Activated CD4-positive, alpha-beta T cell treated with anti-CD3 and anti-CD28 coated beads for 36 hours (primary cell): ENCODE measurements at regions not wholly inside any gene's neighbourhood (a gene's known extent, or its start where the extent isn't known, plus 50 kb on each side); places are given as distances from the start of the nearest gene placed in this dataset.

Experiments
- ATAC-seq: fragments of 200-7000 bp; cut with Tn5 transposase; one replicate; pipeline ENCODE4 v1.10.0; 2021; ENCODE audit warnings: mild to moderate bottlenecking, moderate library complexity
- CTCF ChIA-PET: fragments of 350-600 bp; sonication (Branson Sonifier 250); formaldehyde crosslinking; loops from one replicate; lab custom pipeline; 2021; ENCODE audit warnings: antibody characterized with exemption; lab: Charles Lee
- POLR2A ChIA-PET: fragments of 350-600 bp; sonication (Branson Sonifier 250); formaldehyde crosslinking; loops from one replicate; lab custom pipeline; 2021; ENCODE audit warnings: antibody characterized with exemption, inconsistent platforms; lab: Charles Lee
- DNase-seq: peaks from one replicate; pipeline ENCODE4 v3.0.0-alpha.2; 2020
- H3K27ac Mint-ChIP-seq: one replicate; pipeline ENCODE4 v1.8.0; 2021; ENCODE audit warnings: mixed read lengths
- H3K27me3 Mint-ChIP-seq: one replicate; pipeline ENCODE4 v1.8.0; 2021; ENCODE audit warnings: mixed read lengths
- H3K36me3 Mint-ChIP-seq: one replicate; pipeline ENCODE4 v1.8.0; 2021; ENCODE audit warnings: low read depth, mixed read lengths
- H3K4me1 Mint-ChIP-seq: one replicate; pipeline ENCODE4 v1.8.0; 2021; ENCODE audit warnings: mixed read lengths
- H3K4me3 Mint-ChIP-seq: one replicate; pipeline ENCODE4 v1.8.0; 2021; ENCODE audit warnings: mild to moderate bottlenecking, moderate library complexity, mixed read lengths
- H3K9me3 Mint-ChIP-seq: one replicate; pipeline ENCODE4 v1.8.0; 2021; ENCODE audit warnings: low read depth, mixed read lengths
- intact Hi-C, 2 experiments: fragments of 100-400 bp; cut with DNase I in 1 of 2; cut with micrococcal nuclease in 1 of 2; formaldehyde crosslinking; loops; one replicate each; pipeline versions ENCODE4 v1.14.2 to v1.15.1; 2022 to 2024; cut with DNase I, micrococcal nuclease

DNA sequence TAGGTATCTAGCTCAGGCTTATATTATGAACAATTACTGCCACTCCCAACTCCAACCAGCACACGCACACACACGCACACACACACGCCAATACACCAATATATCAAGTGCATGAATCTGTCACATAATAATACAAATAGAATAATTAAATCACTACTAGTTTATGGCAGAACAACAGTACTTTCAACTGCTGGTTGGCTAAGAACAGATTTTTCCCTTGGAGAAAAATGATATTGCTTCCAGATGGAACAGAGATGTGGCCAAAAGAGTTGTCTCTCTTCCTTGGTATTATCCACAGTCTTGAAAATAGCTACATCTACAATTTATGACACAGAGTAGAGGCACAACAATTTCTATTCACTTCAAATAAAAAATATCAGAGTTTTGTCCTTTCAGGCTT lies 538.3 kb upstream of the FAT3 start:
- H3K4me1 Mint-ChIP-seq: no peaks in the 10 kb centered on the region

DNA sequence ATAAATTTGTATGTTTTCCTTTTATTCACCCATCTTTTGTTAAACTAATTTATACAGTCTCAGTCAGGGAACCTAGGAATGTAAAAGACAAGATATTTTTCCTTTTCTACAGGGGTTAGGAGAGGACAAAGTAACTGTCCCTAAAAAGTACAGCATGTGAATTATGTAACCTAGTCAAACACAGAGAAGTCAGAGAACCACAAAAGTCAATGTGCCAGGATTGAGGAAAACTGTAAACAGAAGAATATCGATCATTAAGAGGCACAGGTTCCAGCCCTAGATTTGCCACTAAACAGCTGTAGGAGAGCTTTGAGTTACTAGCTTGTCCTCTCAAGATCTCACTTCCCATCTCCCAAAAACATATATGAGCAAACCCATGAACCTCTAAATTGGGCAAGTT lies 550.9 kb upstream of the FAT3 start:
- H3K9me3 Mint-ChIP-seq: peaks cover 27% of the 10 kb centered on the region
- H3K27ac Mint-ChIP-seq: no peak overlapping the region
- intact Hi-C loops: no loop called here
- H3K4me3 Mint-ChIP-seq: no peak overlapping the region
- H3K27me3 Mint-ChIP-seq: no peaks in the 10 kb centered on the region
- DNase-seq (no peak), ATAC-seq (no peak)
- POLR2A ChIA-PET: no interaction called here
- H3K4me1 Mint-ChIP-seq: no peaks in the 10 kb centered on the region
- CTCF ChIA-PET: interaction anchor here (0.7 kb wide), 1 partner anchor 1003 kb away, joined by 3 read pairs; no protein-coding TSS in a partner anchor
- no peaks in the 10 kb centered on the region for H3K36me3 Mint-ChIP-seq

More for the DNA sequence above, 538.3 kb upstream of the FAT3 start:
- intact Hi-C loops: no loop called here
- CTCF ChIA-PET: no interaction called here
- ATAC-seq: no peak
- Mint-ChIP-seq H3K9me3 (peaks cover 10% of the 10 kb centered on the region), H3K27me3 (no peaks in the 10 kb centered on the region), H3K36me3 (no peaks in the 10 kb centered on the region), H3K4me3 (no peak overlapping the region), H3K27ac (no peak overlapping the region)
- POLR2A ChIA-PET: no interaction called here
- DNase-seq: no peak

DNA sequence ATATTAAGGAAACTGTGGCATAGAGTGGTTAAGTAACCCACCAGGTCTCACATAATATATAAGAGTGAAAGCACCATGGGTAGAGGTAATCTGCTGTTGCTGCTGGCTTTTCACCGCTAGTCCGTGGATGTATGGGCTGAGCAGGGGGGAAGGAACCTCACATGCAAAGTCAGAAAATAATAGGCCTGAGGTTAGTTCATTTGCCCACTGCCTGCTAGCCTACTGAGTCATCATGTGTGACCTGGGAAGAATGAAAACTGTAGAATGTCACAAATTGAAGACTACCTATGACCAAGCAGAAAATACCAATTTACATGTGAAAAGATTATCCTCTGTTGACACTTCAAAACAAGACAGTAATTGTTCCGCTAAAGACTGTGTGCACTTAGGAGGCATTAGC lies 560.1 kb upstream of the FAT3 start:
- Mint-ChIP-seq H3K4me1 (no peaks in the 10 kb centered on the region), H3K27ac (no peak overlapping the region), H3K27me3 (no peaks in the 10 kb centered on the region), H3K9me3 (peaks cover 11% of the 10 kb centered on the region), H3K36me3 (no peaks in the 10 kb centered on the region), H3K4me3 (no peak overlapping the region)
- CTCF ChIA-PET: interaction anchor here (0.7 kb wide), 1 partner anchor 892 kb away, joined by 4 read pairs; no protein-coding TSS in a partner anchor
- POLR2A ChIA-PET: no interaction called here
- no peak for ATAC-seq
- intact Hi-C loops: no loop called here
- DNase-seq: no peak

DNA sequence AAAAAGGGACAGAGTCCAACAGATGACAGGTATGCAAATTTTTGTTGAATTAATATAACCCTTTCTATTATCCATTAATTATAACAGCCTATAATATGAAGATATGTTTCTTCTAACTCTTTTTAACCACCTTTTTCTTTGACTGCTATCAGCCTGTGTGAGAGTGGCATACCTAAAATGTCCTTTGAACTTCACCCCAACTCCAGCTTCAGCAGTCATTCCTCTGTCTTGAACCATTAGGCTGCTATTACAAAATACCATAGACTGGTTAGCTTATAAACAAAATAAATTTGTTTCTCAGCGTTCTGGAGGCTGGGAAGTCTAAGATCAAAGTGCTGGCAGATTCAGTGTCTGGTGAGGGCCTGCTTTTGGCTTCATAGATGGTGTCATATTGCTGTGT lies 564.6 kb upstream of the FAT3 start:
- CTCF ChIA-PET: no interaction called here
- no peak for ATAC-seq
- no peaks in the 10 kb centered on the region for H3K27me3 Mint-ChIP-seq
- H3K4me1 Mint-ChIP-seq: no peaks in the 10 kb centered on the region
- no peak for DNase-seq
- peaks cover 3% of the 10 kb centered on the region for H3K9me3 Mint-ChIP-seq
- no peak overlapping the region for H3K27ac Mint-ChIP-seq
- POLR2A ChIA-PET: no interaction called here
- no peak overlapping the region for H3K4me3 Mint-ChIP-seq
- intact Hi-C loops: no loop called here
- no peaks in the 10 kb centered on the region for H3K36me3 Mint-ChIP-seq

DNA sequence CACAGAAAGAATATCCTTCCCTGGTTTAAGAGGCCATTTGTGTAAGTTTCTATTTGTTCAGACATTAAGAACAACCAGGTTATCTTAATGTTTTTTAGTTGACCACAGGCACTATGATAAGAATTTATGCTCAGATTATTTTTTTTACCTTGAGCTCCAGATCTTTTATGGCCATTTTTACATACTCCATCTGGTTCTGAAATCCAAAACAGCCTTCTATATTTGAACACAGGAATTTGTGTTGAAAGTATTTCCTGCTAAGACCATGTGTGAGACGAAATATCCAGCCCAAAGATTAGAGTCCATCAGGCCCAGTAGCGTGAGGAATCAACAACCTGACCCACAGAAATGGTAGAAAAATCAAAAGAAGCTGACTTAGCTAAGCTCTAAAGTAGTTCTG lies 569.9 kb upstream of the FAT3 start:
- H3K9me3 Mint-ChIP-seq: peaks cover 10% of the 10 kb centered on the region

DNA sequence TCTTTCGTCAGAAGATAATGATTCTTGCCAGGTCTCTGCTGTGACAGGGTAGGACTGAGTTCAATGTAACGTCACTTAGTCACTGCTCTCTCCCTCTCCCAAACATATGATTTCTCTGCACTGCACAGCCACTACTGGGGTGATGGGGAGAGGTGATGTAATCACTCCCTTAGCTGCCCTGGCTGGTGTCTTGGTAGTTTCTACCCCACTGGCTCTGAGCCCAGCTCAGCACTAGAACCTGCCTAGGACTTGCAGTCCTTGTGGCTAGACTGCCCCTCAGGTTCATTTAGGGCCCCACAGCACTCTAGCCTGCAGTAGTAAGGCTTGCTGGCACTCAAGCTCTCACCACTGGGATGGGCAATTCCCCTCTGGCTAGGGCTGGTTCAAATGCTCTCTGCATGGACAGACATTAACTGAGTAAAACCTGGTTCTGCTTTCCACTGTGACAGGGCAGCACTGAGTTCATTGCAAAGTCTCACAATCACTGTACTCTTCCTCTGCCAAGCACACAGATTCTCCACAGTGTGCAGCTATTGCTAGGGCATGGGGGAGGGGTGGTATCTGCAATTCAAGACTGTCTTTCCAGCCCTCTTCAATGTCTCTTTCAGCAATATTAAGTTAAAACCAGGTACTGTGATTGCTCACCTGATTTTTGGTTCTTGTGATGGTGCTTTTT lies 571.4 kb upstream of the FAT3 start:
- peaks cover 10% of the 10 kb centered on the region for H3K9me3 Mint-ChIP-seq
- CTCF ChIA-PET: no interaction called here
- H3K27ac Mint-ChIP-seq: no peak overlapping the region
- H3K36me3 Mint-ChIP-seq: no peaks in the 10 kb centered on the region
- POLR2A ChIA-PET: no interaction called here
- intact Hi-C loops: no loop called here
- ATAC-seq: no peak
- no peak for DNase-seq
- no peak overlapping the region for H3K4me3 Mint-ChIP-seq
- H3K27me3 Mint-ChIP-seq: no peaks in the 10 kb centered on the region
- no peaks in the 10 kb centered on the region for H3K4me1 Mint-ChIP-seq

More for the DNA sequence above, 569.9 kb upstream of the FAT3 start:
- ChIA-PET POLR2A (no interaction called here), CTCF (no interaction called here)
- Mint-ChIP-seq H3K4me3 (no peak overlapping the region), H3K4me1 (no peaks in the 10 kb centered on the region), H3K36me3 (no peaks in the 10 kb centered on the region), H3K27ac (no peak overlapping the region), H3K27me3 (no peaks in the 10 kb centered on the region)
- DNase-seq (no peak), ATAC-seq (no peak)
- intact Hi-C loops: no loop called here

DNA sequence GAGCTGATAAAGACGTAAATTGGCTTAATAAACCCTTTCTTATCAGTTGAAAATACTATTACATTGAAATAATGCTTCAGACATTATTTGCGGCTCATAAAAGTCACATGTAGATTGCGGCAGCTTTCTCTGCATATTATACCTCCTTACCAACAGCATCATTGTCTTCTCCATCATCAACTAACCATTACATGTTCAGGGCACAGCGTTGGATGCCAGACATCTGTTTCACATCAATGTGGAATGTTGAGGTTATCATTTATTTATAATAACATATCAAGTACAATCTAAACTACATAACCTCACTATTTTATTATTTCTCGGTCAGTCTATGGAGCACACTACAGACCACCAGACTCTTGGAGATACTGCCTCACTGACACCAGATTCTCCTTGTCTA lies 573.8 kb upstream of the FAT3 start:
- Mint-ChIP-seq H3K4me3 (no peak overlapping the region), H3K36me3 (no peaks in the 10 kb centered on the region), H3K27ac (no peak overlapping the region), H3K9me3 (peaks cover 9% of the 10 kb centered on the region), H3K27me3 (no peaks in the 10 kb centered on the region), H3K4me1 (no peaks in the 10 kb centered on the region)
- ChIA-PET CTCF (interaction anchor here (0.6 kb wide), 1 partner anchor 18 kb away, joined by 3 read pairs; no protein-coding TSS in a partner anchor), POLR2A (no interaction called here)
- intact Hi-C loops: no loop called here
- ATAC-seq (no peak), DNase-seq (no peak)

DNA sequence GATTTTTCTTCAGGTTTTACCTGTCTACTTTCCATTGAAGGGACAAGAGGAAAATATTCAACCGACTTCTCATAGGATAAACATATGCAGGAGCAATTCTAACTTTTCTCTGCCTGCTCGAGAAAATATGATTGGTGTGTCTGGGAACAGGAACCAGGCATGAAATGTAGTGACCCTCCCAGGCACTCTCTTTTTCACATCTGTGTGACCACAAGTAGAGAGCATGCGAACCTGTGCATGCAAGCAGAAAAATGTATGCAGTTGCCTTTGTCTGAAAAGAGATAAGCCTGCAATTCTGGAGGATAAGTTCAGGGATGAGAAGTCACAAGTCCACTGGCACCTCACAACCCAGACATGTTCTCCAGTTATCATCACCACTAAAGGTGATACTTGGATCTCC lies 583.5 kb upstream of the FAT3 start:
- intact Hi-C loops: no loop called here
- Mint-ChIP-seq H3K27ac (no peak overlapping the region), H3K27me3 (no peaks in the 10 kb centered on the region), H3K36me3 (no peaks in the 10 kb centered on the region), H3K4me3 (no peak overlapping the region), H3K4me1 (no peaks in the 10 kb centered on the region), H3K9me3 (peaks cover 5% of the 10 kb centered on the region)
- DNase-seq (no peak), ATAC-seq (no peak)
- POLR2A ChIA-PET: no interaction called here
- CTCF ChIA-PET: no interaction called here

DNA sequence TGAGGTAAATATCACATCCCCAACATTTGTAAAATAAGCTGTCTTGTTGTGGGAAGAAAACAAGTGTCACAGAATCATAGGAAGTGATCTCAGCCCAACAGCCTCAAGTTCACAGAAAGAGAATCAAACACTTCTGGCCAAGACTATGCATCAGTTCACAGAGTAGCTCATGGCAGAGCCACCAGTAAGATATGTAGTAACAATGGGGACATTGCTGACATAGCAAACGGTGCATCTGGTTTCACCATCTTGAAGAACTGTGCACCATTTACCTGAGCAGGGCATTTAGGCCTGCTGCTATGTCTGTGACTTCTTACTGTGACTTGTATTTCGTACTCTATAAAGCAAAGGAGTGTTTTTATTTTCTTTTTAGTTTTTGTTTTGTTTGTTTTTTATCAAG lies 585.3 kb upstream of the FAT3 start:
- H3K4me1 Mint-ChIP-seq: no peaks in the 10 kb centered on the region
- H3K9me3 Mint-ChIP-seq: peaks cover 6% of the 10 kb centered on the region
- H3K36me3 Mint-ChIP-seq: no peaks in the 10 kb centered on the region
- CTCF ChIA-PET: no interaction called here
- POLR2A ChIA-PET: no interaction called here
- H3K27ac Mint-ChIP-seq: no peak overlapping the region
- ATAC-seq (no peak), DNase-seq (no peak)
- H3K27me3 Mint-ChIP-seq: no peaks in the 10 kb centered on the region
- intact Hi-C loops: no loop called here
- no peak overlapping the region for H3K4me3 Mint-ChIP-seq

DNA sequence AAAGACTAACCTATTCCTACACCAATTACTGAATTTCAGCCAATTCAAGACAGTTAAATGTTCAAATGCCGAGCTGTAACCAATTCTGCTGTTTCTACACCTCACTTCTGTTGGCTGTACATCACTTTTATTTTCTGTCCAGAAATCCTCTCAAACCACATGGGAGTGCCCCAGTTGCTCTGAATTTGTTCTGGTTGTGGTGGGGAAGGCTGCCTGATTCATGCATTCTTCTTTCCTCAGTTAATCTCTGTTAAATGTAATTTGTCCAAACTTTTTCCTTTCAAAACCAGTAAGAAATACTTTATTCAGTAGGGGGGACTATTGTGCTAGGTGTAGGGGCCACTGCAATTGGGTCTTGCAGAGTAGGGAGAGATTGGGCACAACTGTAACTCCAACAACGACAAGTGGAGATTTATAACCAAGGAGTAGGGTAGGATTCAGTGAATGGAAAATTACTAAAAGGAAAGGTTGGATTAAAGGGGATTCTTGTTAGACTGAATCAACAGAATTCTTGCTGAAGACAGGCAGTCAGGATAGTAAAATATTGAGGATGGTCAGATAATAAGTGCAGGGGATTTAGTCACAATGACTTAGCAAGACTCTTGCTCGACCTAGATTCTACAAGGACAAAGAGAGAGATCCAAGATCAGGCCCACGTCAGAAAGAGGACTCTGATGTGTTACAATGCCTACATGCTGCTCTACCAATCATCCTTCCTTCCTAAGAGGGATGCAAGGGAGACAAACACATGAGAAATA lies 593.5 kb upstream of the FAT3 start:
- CTCF ChIA-PET: no interaction called here
- POLR2A ChIA-PET: no interaction called here
- Mint-ChIP-seq H3K4me1 (no peaks in the 10 kb centered on the region), H3K36me3 (no peaks in the 10 kb centered on the region), H3K4me3 (no peak overlapping the region), H3K27ac (no peak overlapping the region), H3K27me3 (no peaks in the 10 kb centered on the region), H3K9me3 (peaks cover under 1% of the 10 kb centered on the region)
- ATAC-seq: no peak
- intact Hi-C loops: no loop called here
- no peak for DNase-seq

DNA sequence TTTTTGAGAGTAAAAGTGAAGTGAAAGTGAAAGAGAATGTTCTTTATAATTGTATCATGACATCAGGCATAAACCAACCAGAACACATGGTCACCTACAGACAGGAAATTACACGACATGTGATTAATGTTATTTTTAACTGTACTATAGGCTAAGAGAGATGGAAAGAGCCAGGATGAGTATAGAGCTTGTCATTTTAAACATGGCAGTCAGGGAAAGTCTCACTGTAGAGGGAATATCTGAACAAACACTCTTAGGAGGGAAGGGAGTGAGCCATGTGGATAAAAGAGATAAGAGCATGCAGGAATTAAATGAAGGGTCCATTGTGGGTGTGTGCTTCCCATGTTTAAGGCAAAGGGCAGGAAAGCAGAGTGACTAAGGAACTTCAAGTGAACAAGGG lies 599.1 kb upstream of the FAT3 start:
- Mint-ChIP-seq H3K36me3 (no peaks in the 10 kb centered on the region), H3K27me3 (no peaks in the 10 kb centered on the region), H3K9me3 (peaks cover 13% of the 10 kb centered on the region)

DNA sequence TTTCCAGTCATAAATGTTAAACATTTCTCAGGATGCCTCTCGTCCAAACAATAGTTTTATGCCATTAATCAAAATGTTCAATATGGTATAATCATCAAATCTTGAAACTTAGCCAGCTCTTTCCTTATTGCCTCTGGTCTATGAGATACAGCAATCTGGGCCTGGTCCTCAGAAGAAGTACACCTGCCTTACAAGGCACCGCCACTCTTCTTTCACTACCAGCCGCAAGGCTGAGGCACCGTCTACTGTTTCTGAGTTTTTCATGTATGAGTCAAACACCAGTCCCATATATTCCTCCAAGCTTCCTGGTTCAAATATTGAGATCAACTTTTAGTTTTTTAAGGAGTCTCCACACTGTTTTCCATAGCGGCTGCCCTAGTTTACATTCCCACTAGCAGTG lies 600.6 kb upstream of the FAT3 start:
- ATAC-seq: no peak
- no peak overlapping the region for H3K4me3 Mint-ChIP-seq
- no peaks in the 10 kb centered on the region for H3K27me3 Mint-ChIP-seq
- H3K4me1 Mint-ChIP-seq: no peaks in the 10 kb centered on the region
- ChIA-PET POLR2A (no interaction called here), CTCF (no interaction called here)
- H3K27ac Mint-ChIP-seq: no peak overlapping the region
- H3K9me3 Mint-ChIP-seq: peaks cover 13% of the 10 kb centered on the region
- no peaks in the 10 kb centered on the region for H3K36me3 Mint-ChIP-seq
- intact Hi-C loops: no loop called here
- DNase-seq: no peak

More for the DNA sequence above, 599.1 kb upstream of the FAT3 start:
- ChIA-PET CTCF (no interaction called here), POLR2A (no interaction called here)
- intact Hi-C loops: no loop called here
- ATAC-seq: no peak
- no peak overlapping the region for H3K27ac Mint-ChIP-seq
- H3K4me1 Mint-ChIP-seq: no peaks in the 10 kb centered on the region
- no peak for DNase-seq
- H3K4me3 Mint-ChIP-seq: no peak overlapping the region
